Nucleus accumbens (tissue), 56 donors: ENCODE measurements at regions not wholly inside any gene's neighbourhood (a gene's known extent, or its start where the extent isn't known, plus 50 kb on each side); places are given as distances from the start of the nearest gene placed in this dataset.

Source experiments
- DNase-seq, 56 donors: peaks; one replicate each; lab custom pipeline; 2025; lab: John Stamatoyannopoulos, UW

DNA sequence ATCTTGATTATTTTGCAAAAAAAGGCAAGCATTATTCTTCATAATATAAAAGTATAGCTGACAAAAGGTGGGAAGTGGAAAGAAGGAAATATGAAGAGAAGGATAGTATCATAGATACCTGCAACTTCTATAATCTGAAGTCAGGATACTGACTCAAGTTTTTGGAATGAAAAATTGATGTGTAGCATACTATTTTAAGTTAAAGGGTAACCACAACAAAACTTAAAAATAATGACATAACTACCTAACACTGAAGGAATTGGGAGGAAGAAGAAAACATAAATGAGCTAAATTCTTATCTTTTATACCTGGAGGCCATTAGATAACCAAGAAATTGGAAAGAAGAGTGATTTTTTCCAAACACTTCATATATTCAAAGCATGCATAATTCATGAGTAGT lies 51.8 kb upstream of the TLE1 start:
- DNase-seq, result no peak

DNA sequence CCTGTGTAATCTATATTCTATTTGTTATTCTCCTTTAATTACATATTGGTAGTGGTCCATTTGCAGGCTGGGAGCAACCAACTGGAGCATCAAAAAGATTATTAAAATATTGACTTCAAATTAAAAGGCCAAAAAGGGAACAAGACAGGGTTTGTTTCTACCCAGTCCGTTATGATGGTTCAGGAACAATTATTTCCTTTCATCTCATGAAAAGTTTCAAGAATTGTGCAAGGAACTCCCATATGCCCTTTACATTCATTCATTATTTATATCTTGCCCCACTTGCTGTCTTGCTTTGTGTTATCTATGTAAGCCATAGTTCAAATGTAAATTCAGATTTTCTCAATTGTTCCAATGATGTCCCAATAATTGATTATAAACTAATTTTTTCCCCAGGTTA lies 58.7 kb upstream of the TLE1 start:
- DNase-seq, result no peak

DNA sequence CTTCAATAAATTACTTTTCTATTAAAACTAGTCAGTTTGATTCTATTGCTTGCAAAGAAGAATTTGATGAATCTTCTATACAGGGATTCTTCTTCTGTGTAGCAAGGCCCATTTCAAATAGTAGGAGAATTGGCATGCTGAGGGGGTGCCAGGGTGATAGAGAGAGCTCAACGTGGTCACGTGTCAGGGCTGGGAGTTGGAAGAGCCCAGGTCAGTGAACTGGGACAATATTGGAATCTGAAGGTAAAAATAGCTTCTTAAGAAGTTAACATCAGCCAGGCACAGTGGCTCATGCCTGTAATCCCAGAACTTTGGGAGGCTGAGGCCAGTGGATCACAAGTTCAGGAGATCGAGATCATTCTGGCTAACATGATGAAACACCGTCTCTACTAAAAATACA lies 64.1 kb upstream of the TLE1 start:
- no peak for DNase-seq

DNA sequence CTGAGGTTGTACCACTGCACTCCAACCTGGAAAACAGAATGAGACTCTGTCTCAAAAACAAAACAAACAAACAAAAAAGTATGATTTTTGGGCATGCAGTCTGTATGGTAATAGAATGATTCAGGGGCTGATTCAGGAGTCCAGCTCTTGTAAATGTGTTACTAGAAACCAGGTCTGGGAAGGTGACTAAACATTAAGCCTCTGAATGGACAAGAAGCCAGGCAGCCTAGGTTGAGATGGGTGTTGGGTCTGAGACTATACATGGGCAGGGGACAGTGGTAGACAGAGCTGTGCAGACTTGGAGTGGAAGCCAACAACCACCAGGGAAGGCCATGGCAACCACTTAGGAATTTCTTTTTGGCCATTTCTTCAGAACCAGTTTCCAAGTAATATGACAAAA lies 64.9 kb upstream of the TLE1 start:
- peak in 1 of 56 donors; percentile 5 for DNase-seq

DNA sequence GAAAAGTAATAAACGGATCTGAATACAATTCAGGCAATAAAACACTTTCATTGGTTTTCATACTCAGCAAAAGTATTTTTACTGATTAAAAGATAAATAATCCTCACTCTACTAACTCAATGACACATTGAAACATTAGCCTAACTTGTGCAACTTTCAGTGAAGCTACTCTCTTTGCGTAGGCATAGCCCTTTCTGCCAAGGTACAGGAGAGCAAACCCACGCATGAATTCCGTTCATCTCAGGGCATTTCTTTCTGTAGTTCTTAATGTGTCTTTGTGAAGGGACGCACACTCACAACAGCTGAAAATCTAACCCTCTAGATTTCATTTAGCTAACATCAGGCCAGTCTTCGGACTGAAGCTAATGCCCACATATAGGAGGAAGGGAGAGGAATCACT lies 66.4 kb upstream of the TLE1 start:
- DNase-seq, result no peak

DNA sequence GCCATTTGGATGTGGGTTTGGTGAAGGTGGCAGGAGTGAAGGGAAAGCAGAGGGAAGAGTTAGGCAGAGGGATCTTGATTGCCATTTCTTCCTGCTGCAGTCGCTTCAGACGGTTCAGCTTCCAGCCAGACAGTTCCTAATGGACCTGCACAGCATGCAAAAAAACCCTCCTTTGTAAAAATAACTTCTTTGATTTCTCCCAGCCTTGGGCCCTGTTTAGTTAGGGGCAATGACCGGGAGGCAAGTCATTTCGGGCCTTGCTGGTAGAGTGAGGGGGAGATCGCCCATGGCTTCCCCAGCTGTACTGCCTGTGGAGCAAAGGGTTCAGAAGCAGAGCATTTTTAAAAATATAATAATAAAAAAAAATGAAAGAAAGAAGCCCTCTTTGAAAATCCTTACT lies 67.2 kb upstream of the TLE1 start:
- DNase-seq, result no peak

DNA sequence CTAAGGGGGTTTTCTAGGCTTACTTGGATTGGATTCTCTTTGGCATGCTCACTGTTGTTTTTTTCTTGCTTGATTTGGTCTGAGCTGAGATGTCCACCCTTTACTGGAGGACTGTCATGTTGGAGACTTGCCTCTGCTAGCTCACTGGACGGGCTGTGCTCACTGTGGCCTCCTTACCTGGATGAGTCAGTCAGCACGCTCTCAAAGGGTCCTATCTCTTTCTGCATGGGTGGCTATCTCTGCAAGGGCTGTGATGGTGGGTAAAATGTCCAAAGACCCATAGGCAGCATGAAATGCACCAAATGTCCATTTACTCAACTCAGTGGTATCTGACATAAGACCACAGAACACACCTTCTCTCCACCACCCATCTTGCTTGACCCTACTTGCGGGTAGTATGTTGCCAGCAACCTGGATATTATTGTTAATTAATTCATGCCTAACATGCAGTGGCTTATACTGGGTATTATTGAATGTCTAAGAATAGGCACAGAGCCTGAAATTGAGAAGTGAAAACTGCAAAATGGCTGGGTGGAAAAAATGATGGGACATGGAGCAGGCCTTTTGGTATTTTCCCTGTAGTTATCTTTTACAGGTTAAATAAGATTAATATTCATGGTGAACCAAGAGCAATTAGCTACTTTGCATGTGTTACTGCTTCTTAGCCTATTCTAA lies 68.9 kb upstream of the TLE1 start:
- DNase-seq, result no peak

DNA sequence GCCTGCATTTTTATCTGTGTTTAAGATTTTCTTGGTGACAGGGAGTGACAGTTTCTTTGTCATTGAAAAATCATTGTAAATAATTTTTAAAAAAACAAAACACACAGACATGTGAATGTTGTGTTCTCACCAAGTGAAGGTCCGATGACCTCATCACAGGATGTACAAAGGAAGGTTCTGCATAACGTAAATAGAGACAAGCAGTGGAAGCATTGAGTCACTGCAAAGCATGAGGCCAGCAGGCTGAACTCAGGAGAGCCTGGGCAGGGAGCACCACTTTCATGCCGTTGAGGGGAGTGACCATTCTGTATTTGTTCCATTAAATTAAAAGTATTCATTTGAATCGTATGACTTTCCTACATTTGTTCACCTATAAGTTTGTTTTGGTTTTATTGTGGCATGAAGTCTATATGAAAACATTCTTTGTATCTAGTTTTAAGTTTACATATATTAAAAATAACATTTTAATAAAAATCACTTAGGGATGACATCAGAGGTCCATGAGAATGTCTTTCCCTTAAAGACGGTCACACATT lies 70.4 kb upstream of the TLE1 start:
- no peak for DNase-seq

DNA sequence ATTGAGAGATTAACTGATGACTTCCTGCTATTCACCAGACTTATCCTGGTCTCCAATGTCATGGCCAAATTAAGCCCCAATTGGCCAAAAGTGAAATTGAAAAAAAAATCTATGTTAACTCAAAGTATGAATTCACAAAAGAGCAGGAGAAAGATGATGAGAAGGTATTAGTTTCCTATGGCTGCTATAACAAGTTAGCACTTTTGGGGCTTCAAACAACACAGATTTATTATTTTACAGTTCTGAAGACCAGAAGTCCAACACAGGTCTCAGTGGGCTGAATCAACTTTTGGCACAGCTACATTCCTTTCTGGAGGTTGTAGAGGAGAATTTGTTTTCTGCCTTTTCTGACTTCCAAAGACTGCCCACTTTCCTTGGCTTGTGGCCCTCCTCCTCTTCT lies 78.6 kb upstream of the TLE1 start:
- DNase-seq, result no peak

DNA sequence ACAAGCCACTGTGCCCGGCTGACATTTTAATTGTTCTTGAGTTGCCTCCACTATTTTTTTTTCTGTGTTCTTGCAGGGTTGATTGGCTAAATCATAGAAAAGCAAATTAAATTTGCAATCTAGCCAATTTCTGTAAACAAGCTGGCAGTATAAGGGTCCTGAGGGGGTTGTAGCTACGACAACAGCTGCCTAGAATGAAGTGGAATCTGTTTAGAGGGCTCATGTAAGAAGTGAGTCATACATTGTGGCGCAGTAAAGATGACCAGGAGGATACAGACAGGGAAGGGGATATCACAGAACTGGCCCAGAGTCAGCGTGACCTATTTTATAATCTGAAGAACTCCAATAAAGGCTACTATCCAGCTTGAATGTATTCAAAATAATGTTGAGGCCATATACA lies 82.2 kb upstream of the TLE1 start:
- DNase-seq, result no peak

DNA sequence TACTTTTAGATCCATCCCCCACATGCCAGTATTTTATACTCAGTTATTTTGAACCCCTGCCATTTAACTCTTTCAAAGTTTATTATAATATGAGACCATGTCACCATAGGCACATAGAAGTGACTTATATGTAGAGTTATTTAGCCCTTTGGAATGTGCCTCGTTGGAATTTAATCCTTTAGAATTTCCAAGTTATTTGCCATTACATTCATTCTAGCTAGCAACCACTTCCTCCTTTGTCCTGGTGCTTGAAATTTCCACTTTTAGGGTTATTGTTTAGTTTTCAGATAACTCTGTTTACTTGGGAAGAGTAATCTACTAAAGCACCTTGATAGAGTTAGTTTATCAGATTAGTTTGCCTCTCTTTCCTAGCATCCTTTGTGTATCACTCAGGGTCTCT lies 82.8 kb upstream of the TLE1 start:
- no peak for DNase-seq

DNA sequence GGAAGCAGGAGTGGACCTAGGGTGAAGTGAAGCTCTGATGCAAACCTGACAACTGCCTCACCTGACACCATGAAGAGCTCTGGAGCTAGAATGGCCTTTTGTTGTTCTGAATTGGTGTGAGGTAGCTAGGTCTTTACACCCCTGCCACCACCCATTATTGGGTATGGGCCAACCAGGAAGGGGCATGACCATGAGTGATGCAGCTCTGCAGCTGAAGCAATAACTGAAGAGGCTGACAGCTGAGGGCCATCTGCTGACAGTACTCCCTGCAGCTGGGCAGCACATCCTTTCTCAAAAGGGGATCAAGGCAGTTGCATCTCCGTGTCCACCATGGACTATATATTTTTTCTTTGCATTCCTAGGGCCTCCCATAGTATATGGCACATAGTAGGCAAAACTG lies 87.0 kb upstream of the TLE1 start:
- no peak for DNase-seq

DNA sequence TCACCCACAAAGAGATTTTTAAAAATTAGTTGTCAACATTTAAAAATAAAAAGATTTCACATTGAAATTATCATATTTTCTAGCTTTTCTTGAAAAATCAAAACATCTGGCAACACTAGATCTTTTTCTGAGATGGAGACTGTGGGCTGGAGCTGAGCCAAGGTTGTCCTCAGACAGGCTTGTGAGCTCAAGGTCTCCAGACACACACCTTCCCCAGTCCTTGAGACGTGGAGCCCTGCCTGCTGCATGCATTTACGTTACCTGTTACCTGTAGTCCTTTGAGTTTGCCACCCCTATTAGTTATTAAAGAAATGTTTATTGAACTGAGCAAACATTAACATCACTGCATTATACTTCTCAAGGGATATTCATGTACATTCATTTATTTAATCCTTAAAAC lies 87.5 kb upstream of the TLE1 start:
- DNase-seq, result no peak

DNA sequence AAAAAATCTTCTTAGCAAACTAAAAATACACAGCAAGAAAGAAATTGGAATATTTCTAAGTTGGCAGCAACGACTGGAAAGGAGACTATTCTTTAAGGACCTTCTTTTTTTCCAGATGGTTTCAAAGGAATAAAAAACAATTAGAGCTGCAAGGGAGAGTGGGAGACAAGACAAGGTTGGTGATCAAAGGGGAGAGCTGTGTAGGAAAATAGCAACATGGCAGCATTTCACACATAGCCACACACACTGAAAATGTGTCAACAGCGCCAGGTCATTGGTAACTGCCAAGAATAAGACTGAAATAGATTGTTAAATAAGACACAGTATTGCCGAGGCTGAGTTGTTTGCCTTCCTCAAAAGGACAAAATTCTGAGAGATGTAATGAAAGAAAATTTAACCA lies 88.1 kb upstream of the TLE1 start:
- no peak for DNase-seq

DNA sequence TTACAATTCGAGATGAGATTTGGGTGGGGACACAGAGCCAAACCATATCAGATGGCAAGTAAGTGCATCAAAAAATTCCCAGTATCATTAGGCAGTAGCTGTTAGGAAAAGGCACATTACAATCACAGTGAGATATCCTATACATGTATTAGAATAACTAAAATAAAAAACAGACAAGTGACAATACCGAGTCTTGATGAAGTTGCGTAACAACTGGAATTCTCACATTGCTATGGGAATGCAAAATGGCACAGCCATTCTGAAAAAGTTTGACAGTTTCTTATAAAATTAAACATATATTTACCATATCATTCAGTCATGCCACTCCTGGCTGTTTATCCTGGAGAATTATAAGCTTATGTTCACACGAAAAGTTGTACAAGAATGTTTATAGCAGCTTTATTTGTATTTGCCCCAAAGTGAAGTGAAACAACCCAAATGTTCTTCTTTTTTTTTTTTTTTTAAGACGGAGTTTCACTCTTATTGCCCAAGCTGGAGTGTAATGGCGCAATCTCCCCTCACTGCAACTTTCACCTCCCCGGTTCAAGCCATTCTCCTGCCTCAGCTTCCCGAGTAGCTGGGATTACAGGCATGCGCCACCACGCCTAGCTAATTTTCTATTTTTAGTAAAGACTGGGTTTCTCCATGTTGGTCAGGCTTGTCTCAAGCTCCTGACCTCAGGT lies 93.1 kb upstream of the TLE1 start:
- DNase-seq, result no peak

DNA sequence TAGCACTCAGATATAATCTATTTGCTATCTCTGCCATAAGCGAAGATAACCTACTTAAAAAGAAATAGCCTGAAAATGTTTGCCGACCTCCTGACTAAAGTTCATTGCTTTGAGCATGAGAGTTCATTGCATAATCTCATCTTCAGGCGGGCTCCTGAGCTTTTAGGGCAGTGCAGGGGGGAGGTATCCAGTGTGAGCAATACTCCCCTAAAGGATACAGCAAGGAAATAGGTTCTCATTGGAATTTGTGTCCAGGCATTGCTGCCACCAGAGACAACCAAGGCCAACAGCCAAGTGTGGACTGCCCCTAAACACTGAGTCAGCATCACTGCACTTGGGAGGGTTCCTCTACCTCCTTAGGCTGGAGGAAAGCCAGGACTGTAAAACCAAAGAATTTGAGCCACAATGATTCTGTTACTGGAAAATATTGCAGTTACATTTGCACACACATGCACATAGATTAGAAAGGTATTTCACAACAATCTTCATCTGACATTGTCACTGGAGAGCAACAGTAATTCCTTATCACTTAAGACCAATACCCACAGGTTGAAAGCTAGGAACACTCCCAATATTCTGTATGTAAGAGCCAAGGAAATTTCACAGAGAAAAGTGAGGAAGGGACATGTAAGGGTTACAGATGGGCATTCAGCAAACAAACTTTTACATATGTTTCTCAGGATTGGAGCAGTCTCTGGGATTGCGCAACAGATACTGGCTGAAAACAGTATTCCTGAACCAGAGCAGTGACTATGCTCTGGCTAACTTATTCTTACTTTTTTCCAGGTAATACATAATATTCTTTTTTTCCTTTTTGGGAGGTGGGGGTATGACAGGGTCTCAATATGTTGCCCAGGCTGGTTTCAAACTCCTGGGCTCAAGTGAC lies 98.6 kb upstream of the TLE1 start:
- peak in 2 of 56 donors; percentile 5 to 7 for DNase-seq

DNA sequence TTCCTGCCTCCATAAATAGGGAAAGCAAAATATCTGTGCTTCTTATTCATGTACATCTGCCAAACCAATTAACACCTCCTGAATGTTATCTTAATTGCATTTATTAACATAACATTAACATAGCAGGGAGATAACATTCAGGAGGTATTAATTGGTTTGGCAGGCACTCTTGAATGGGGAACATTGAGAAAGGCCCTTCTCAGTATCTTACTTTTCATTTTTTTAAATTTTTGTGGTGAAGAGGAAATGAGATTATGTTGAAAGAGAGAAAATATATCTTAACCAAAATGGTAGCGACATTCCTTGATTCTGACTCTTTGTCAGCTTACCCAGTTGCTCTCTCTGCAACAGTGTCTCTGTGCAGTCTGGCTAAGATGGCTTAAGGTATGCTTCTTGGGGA lies 100.4 kb upstream of the TLE1 start:
- no peak for DNase-seq

DNA sequence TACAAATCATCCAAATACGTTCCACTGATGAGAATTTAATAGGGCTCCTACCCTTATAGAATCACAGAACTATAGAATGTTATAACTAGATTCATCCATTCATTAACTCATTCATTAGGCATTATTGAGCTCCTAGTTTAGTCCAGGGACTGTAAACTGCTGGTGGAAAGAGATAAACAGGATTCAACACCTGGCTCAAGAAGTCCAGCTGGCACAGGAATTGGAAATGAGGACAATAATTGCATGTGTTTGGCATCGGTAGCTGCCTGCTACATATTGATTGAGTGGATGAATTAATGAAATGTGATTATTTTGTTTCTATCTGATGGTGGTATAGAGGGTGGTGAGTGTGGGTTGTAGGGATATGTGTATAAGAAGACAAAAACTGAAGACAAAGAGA lies 100.8 kb upstream of the TLE1 start:
- DNase-seq, result no peak

DNA sequence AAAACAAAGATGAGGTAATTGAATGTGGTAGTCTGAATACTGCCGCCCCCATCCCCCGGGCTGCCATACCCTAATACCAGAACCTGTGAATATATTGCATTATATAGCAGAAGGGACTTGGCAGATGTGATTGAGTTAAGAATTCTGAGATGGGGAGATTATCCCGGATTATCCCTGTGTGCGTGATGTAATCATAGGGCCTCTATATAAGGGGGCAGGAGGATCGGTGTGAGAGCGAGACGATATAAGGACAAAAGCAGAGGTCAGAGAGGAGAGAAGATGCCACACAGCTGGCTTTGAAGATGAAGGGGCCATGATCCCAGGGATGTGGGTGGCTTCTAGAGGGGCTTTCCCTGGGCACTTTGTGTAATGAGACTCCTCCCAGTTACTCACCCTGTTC lies 101.7 kb upstream of the TLE1 start:
- no peak for DNase-seq

DNA sequence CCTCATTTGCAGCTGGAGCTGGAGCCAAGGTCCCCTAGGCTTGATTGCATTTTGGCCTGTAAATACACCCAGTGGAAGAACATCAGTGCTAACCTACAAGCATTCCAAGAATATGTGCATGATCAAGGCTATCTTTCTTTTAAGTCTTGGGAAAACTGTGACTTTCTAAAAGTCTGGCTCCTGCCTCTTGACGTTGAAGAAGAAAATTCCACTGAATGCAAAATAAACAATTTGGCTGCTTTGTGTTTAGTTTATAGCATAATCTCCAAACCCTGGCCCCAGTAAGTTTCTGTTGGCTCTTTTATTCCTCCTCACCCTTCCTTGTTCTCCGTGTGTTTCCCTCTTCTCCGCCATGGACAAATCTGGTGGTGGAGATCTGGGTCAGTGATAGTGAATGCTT lies 109.3 kb upstream of the TLE1 start:
- DNase-seq, result no peak

DNA sequence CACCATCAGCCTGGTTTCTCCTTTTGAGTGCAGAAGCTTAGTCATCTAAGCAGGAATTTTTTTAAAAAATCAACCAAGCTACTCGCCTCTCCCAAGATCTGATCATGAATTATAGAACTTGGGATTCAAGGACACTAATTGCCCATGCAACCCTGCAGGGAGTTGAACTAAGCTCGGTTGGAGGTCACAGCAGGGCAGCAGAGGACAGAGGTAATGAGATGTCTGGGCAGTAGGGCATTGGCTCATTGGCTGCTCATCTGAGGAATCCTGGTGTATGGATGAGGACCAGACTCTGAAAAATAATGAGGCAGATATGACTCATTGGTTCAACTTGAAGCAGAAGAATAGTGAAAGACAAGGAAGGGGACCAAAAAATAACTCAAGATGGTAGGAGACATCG lies 111.8 kb upstream of the TLE1 start:
- no peak for DNase-seq

DNA sequence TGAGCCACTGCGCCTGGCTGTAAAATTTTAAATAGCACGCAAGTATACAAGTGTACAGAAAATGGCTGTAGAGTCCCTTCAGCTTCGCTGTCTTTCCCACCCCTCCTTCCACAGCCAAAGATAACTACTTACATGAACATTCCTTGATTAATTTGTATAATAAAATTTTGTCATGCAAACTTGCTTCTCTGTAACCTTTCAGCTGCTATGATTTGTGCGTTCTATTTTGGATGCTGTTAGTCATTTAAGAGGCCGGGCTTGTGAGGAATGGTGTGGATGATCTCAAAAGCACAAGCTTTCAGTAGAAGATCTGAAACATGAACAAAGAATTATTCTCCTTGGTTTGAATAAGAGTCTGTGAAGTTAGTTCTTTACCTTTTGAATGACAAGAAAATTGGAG lies 115.0 kb upstream of the TLE1 start:
- no peak for DNase-seq
